ENCODE measurements at regions not wholly inside any gene's neighbourhood (a gene's known extent, or its start where the extent isn't known, plus 50 kb on each side); places are given as distances from the start of the nearest gene placed in this dataset.

DNA sequence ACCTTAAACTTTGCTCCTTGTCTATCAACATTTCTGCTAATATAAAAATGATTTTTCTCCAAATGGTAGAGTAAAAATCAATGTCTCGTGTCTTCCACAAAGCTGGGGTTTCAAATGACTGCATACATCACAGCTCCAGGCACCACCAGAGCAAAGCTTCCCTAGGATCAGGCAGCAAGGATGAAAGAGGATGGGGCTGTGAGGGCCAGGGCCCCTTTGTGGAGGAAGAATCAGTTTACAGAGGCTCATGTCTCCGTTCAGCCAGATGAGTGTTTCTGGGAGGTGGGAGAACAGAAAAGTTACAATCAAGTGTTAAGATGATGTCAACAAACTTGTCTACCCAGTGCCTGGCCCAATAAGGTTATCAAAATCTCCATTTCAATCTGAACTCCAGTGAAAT is 105.5 kb downstream of the BDH1 start:
- no peak for TF ChIP-seq POLR2A (IDR thresholded peaks at IDR 0.05)
- TF ChIP-seq, protein P1, sequence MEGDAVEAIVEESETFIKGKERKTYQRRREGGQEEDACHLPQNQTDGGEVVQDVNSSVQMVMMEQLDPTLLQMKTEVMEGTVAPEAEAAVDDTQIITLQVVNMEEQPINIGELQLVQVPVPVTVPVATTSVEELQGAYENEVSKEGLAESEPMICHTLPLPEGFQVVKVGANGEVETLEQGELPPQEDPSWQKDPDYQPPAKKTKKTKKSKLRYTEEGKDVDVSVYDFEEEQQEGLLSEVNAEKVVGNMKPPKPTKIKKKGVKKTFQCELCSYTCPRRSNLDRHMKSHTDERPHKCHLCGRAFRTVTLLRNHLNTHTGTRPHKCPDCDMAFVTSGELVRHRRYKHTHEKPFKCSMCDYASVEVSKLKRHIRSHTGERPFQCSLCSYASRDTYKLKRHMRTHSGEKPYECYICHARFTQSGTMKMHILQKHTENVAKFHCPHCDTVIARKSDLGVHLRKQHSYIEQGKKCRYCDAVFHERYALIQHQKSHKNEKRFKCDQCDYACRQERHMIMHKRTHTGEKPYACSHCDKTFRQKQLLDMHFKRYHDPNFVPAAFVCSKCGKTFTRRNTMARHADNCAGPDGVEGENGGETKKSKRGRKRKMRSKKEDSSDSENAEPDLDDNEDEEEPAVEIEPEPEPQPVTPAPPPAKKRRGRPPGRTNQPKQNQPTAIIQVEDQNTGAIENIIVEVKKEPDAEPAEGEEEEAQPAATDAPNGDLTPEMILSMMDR (IDR thresholded peaks at IDR 0.05), result no peak
- no peak for TF ChIP-seq POLR2AphosphoS5 (IDR thresholded peaks at IDR 0.05)
